H9 (cell line): ENCODE measurements at regions not wholly inside any gene's neighbourhood (a gene's known extent, or its start where the extent isn't known, plus 50 kb on each side); places are given as distances from the start of the nearest gene placed in this dataset.

Experiments used
- DNase-seq: peaks from one replicate; pipeline ENCODE4 v3.0.0-alpha.2; 2017
- H2AFZ ChIP-seq: one replicate; pipeline ENCODE4 v1.6.1; 2013; ENCODE audit warnings: mild to moderate bottlenecking, low read length, control low read depth, moderate library complexity
- H2AK5ac ChIP-seq: 2 replicates; pipeline ENCODE4 v1.6.1; 2013; ENCODE audit warnings: low read length, control low read depth, mixed read lengths; ENCODE audit not compliant: insufficient read length
- H2BK120ac ChIP-seq: one replicate; pipeline ENCODE4 v1.6.1; 2013; ENCODE audit warnings: low read depth, mild to moderate bottlenecking, low read length, control low read depth, inconsistent platforms; ENCODE audit not compliant: poor library complexity, severe bottlenecking
- H2BK12ac ChIP-seq: 2 replicates; pipeline ENCODE4 v1.6.1; 2013; ENCODE audit warnings: low read length, control low read depth, mixed read lengths, low read depth; ENCODE audit not compliant: insufficient read length
- H2BK15ac ChIP-seq: 2 replicates; pipeline ENCODE4 v1.6.1; 2013; ENCODE audit warnings: low read depth, low read length, control low read depth
- H2BK20ac ChIP-seq: one replicate; pipeline ENCODE4 v1.6.1; 2013; ENCODE audit warnings: low read depth, mild to moderate bottlenecking, low read length, control low read depth, inconsistent platforms; ENCODE audit not compliant: poor library complexity, severe bottlenecking
- H2BK5ac ChIP-seq: 2 replicates; pipeline ENCODE4 v1.6.1; 2013; ENCODE audit warnings: low read length, control low read depth, mixed read lengths; ENCODE audit not compliant: insufficient read length
- H3K14ac ChIP-seq: 2 replicates; pipeline ENCODE4 v1.6.1; 2013; ENCODE audit warnings: low read length, control low read depth; ENCODE audit not compliant: insufficient read depth
- H3K18ac ChIP-seq: 2 replicates; pipeline ENCODE4 v1.6.1; 2013; ENCODE audit warnings: low read depth, mild to moderate bottlenecking, mixed read lengths, low read length, control low read depth; ENCODE audit not compliant: insufficient read length
- H3K23ac ChIP-seq: 2 replicates; pipeline ENCODE4 v1.6.1; 2013; ENCODE audit warnings: low read length, control low read depth, mixed read lengths, low read depth; ENCODE audit not compliant: insufficient read length
- H3K23me2 ChIP-seq: 2 replicates; pipeline ENCODE4 v1.6.1; 2013; ENCODE audit warnings: low read depth, mild to moderate bottlenecking, mixed read lengths, low read length, control low read depth; ENCODE audit not compliant: insufficient read length, poor library complexity, severe bottlenecking
- H3K27ac ChIP-seq: 2 replicates; pipeline ENCODE4 v1.5.1; 2013; ENCODE audit warnings: low read length, control low read depth, mixed read lengths, low read depth; ENCODE audit not compliant: insufficient read length
- H3K27me3 ChIP-seq: 2 replicates; pipeline ENCODE4 v1.6.1; 2013; ENCODE audit warnings: low read length, control low read depth, inconsistent platforms; ENCODE audit not compliant: insufficient read depth
- H3K4ac ChIP-seq: 2 replicates; pipeline ENCODE4 v1.6.1; 2013; ENCODE audit warnings: low read depth, mild to moderate bottlenecking, control low read depth, inconsistent platforms, low read length, moderate library complexity
- H3K4me1 ChIP-seq: 2 replicates; pipeline ENCODE4 v1.6.1; 2013; ENCODE audit warnings: low read length, control low read depth, inconsistent platforms; ENCODE audit not compliant: insufficient read depth
- H3K4me2 ChIP-seq: 2 replicates; pipeline ENCODE4 v1.6.1; 2013; ENCODE audit warnings: low read length, control low read depth, mixed read lengths; ENCODE audit not compliant: insufficient read length, insufficient read depth
- H3K56ac ChIP-seq: 2 replicates; pipeline ENCODE4 v1.6.1; 2013; ENCODE audit warnings: low read depth, mild to moderate bottlenecking, mixed read lengths, low read length, control low read depth; ENCODE audit not compliant: insufficient read length
- H3K79me1 ChIP-seq: 2 replicates; pipeline ENCODE4 v1.6.1; 2013; ENCODE audit warnings: low read depth, mild to moderate bottlenecking, moderate library complexity, low read length, control low read depth, inconsistent platforms; ENCODE audit not compliant: insufficient read depth, poor library complexity, severe bottlenecking
- H3K79me2 ChIP-seq: 2 replicates; pipeline ENCODE4 v1.6.1; 2013; ENCODE audit warnings: low read length, control low read depth, inconsistent platforms; ENCODE audit not compliant: insufficient read depth
- H3K9ac ChIP-seq: 2 replicates; pipeline ENCODE4 v1.6.1; 2013; ENCODE audit warnings: low read length, control low read depth, mixed read lengths; ENCODE audit not compliant: insufficient read length; ENCODE audit errors: extremely low read depth
- H3K9me3 ChIP-seq: one replicate; pipeline ENCODE4 v1.6.1; 2013; ENCODE audit warnings: low read depth, low read length, inconsistent platforms; ENCODE audit not compliant: control insufficient read depth
- H3T11ph ChIP-seq: one replicate; pipeline ENCODE4 v1.6.1; 2013; ENCODE audit warnings: mild to moderate bottlenecking, low read length, control low read depth, inconsistent platforms
- H4K20me1 ChIP-seq: one replicate; pipeline ENCODE4 v1.6.1; 2013; ENCODE audit not compliant: control insufficient read depth, insufficient read length, insufficient read depth
- H4K5ac ChIP-seq: 2 replicates; pipeline ENCODE4 v1.6.1; 2013; ENCODE audit warnings: low read depth, mild to moderate bottlenecking, mixed read lengths, low read length, control low read depth; ENCODE audit not compliant: insufficient read length
- H4K8ac ChIP-seq: replicated peaks from 2 replicates; pipeline ENCODE4 v1.6.1; 2013; ENCODE audit warnings: low read length, control low read depth, mixed read lengths, low read depth; ENCODE audit not compliant: insufficient read length
- H4K91ac ChIP-seq: 2 replicates; pipeline ENCODE4 v1.6.1; 2013; ENCODE audit warnings: low read depth, mild to moderate bottlenecking, moderate library complexity, mixed read lengths, low read length, control low read depth; ENCODE audit not compliant: insufficient read length
- H3K27ac Mint-ChIP-seq, 3 experiments: 2 replicates in 2 of 3; 3 replicates in 1 of 3; pipeline ENCODE4 v1.8.0; 2020 to 2021; ENCODE audit warnings: mixed read lengths in 3 of 3, mild to moderate bottlenecking in 1 of 3, moderate library complexity in 1 of 3
- H3K27me3 Mint-ChIP-seq: 2 replicates; pipeline ENCODE4 v1.8.0; 2021; ENCODE audit warnings: low read depth, mild to moderate bottlenecking, moderate library complexity, mixed read lengths
- H3K36me3 Mint-ChIP-seq, 3 experiments: 2 replicates in 2 of 3; 3 replicates in 1 of 3; pipeline ENCODE4 v1.8.0; 2020 to 2021; ENCODE audit warnings: low read depth in 3 of 3, mixed read lengths in 3 of 3; ENCODE audit not compliant: insufficient read depth in 1 of 3
- H3K4me1 Mint-ChIP-seq, 2 experiments: 2 replicates each; pipeline ENCODE4 v1.8.0; 2020; ENCODE audit warnings: mixed read lengths in 2 of 2
- H3K4me3 Mint-ChIP-seq, 2 experiments: 2 replicates in 1 of 2; 3 replicates in 1 of 2; pipeline ENCODE4 v1.8.0; 2020 to 2021; ENCODE audit warnings: mild to moderate bottlenecking in 2 of 2, mixed read lengths in 2 of 2, moderate library complexity in 1 of 2
- H3K9me3 Mint-ChIP-seq, 2 experiments: 2 replicates in 1 of 2; 3 replicates in 1 of 2; pipeline ENCODE4 v1.8.0; 2020; ENCODE audit warnings: mild to moderate bottlenecking in 2 of 2, mixed read lengths in 2 of 2, moderate library complexity in 1 of 2
- CTCF ChIP-seq: fragments of 200-600 bp; sonication (generic); conservative IDR thresholded peaks from 3 replicates; pipeline ENCODE4 v1.8.0; 2021; ENCODE audit warnings: antibody characterized with exemption, mild to moderate bottlenecking
- WGBS: extraction: QIAGEN DNeasy Blood & Tissue Kit; methylation state at CpG from one replicate; pipeline ENCODE4 v1.1.7; 2013; ENCODE audit warnings: missing lambda C conversion rate, low lambda C conversion rate, mixed read lengths; ENCODE audit not compliant: insufficient read length; ENCODE audit errors: extremely low coverage; 5-methylcytosine and 5-hydroxymethylcytosine counted together

- no peak overlapping the region for H3K56ac ChIP-seq
- H3K4me1 ChIP-seq = no peaks in the 10 kb centered on the region; the same call in 1 of the 2 replicates
- no peak for TF ChIP-seq CTCF
- no CpG with 5 or more reads among the region's 1 CpG for WGBS
- no peak overlapping the region for H3K18ac ChIP-seq
- H3K4ac ChIP-seq = no peak overlapping the region
- no peak overlapping the region for H3K4me2 ChIP-seq
- H3K9me3 Mint-ChIP-seq = no peaks in the 10 kb centered on the region
- H2BK5ac ChIP-seq = no peak overlapping the region
- H4K91ac ChIP-seq = no peak overlapping the region
- no peak overlapping the region for H3K27ac Mint-ChIP-seq
- no peak overlapping the region for H3K4me3 Mint-ChIP-seq
- no peak overlapping the region for H2BK120ac ChIP-seq
- no peaks in the 10 kb centered on the region for H3K9me3 ChIP-seq
- H3K79me1 ChIP-seq = no peaks in the 10 kb centered on the region
- H4K8ac ChIP-seq = no peak overlapping the region
- no peaks in the 10 kb centered on the region for H4K20me1 ChIP-seq
- no peak overlapping the region for H3T11ph ChIP-seq
- no peak overlapping the region for H2BK12ac ChIP-seq
- H3K27me3 ChIP-seq = no peaks in the 10 kb centered on the region
- H2BK15ac ChIP-seq = no peak overlapping the region
- no peaks in the 10 kb centered on the region for H3K79me2 ChIP-seq
- H3K23me2 ChIP-seq = no peaks in the 10 kb centered on the region
- no peaks in the 10 kb centered on the region for H3K27me3 Mint-ChIP-seq
- no peak overlapping the region for H3K23ac ChIP-seq
- no peak overlapping the region for H3K14ac ChIP-seq
- H2AFZ ChIP-seq = no peak overlapping the region
- H3K27ac ChIP-seq = no peak overlapping the region
- no peak overlapping the region for H3K9ac ChIP-seq
- no peak overlapping the region for H4K5ac ChIP-seq
- no peaks in the 10 kb centered on the region for H3K36me3 Mint-ChIP-seq
- no peak for DNase-seq
- no peak overlapping the region for H2BK20ac ChIP-seq
- H3K4me1 Mint-ChIP-seq = peaks cover 4 to 12% of the 10 kb centered on the region in 2 experiments
- H2AK5ac ChIP-seq = no peak overlapping the region
Observed at GRCh38 chr7:85980740-85981139, 663.0 kb upstream of the GRM3 start.
